Keratinocyte (primary cell): ENCODE measurements at regions not wholly inside any gene's neighbourhood (a gene's known extent, or its start where the extent isn't known, plus 50 kb on each side); places are given as distances from the start of the nearest gene placed in this dataset.

ENCODE experiments used
- DNase-seq: peaks from one replicate; pipeline ENCODE4 v3.0.0-alpha.2; 2011; ENCODE audit warnings: low read depth, missing footprints, low spot score
- FAIRE-seq: peaks from 2 replicates; lab custom pipeline; 2011; peaks lifted over from hg19 to GRCh38; lab: Jason Lieb, UNC
- H2AFZ ChIP-seq: 2 replicates; pipeline ENCODE4 v1.6.0; 2012; ENCODE audit warnings: low read length, control low read depth, inconsistent platforms; ENCODE audit not compliant: control insufficient read depth
- H3K27ac ChIP-seq: 2 replicates; pipeline ENCODE4 v1.5.1; 2011; ENCODE audit warnings: low read length; ENCODE audit not compliant: control insufficient read depth, insufficient read depth
- H3K27me3 ChIP-seq: 3 replicates; pipeline ENCODE4 v1.6.0; 2011; ENCODE audit warnings: low read length; ENCODE audit not compliant: control insufficient read depth, insufficient read depth; ENCODE audit errors: extremely low read depth
- H3K36me3 ChIP-seq, 2 experiments: 2 replicates in 1 of 2; 3 replicates in 1 of 2; pipeline ENCODE4 v1.5.1; 2011; ENCODE audit warnings: low read length in 2 of 2, mild to moderate bottlenecking in 1 of 2; ENCODE audit not compliant: control insufficient read depth in 2 of 2, insufficient read depth in 2 of 2; ENCODE audit errors: extremely low read depth in 1 of 2
- H3K4me1 ChIP-seq: 3 replicates; pipeline ENCODE4 v1.5.1; 2011; ENCODE audit warnings: low read length; ENCODE audit not compliant: control insufficient read depth, insufficient read depth; ENCODE audit errors: extremely low read depth
- H3K4me2 ChIP-seq: 3 replicates; pipeline ENCODE4 v1.6.0; 2011; ENCODE audit warnings: low read depth, low read length; ENCODE audit not compliant: control insufficient read depth, insufficient read depth; ENCODE audit errors: extremely low read depth
- H3K4me3 ChIP-seq, 3 experiments: fragments of 200-600 bp in 1 of 3; sonication (generic) in 1 of 3; 2 replicates in 2 of 3; 3 replicates in 1 of 3; pipeline ENCODE4 v1.5.1; 2011 to 2016; ENCODE audit warnings: low read length in 3 of 3, mild to moderate bottlenecking in 3 of 3, control low read depth in 2 of 3, inconsistent platforms in 1 of 3, low read depth in 1 of 3, mixed read lengths in 1 of 3, mixed run types in 1 of 3, moderate library complexity in 1 of 3; ENCODE audit not compliant: control insufficient read depth in 2 of 3, insufficient read depth in 2 of 3; ENCODE audit errors: extremely low read depth in 1 of 3
- H3K79me2 ChIP-seq: 2 replicates; pipeline ENCODE4 v1.6.0; 2012; ENCODE audit warnings: low read length; ENCODE audit not compliant: control insufficient read depth, insufficient read depth
- H3K9ac ChIP-seq: 3 replicates; pipeline ENCODE4 v1.6.0; 2011; ENCODE audit warnings: low read length; ENCODE audit not compliant: control insufficient read depth, insufficient read depth; ENCODE audit errors: extremely low read depth
- H3K9me1 ChIP-seq: 3 replicates; pipeline ENCODE4 v1.6.0; 2011; ENCODE audit warnings: low read length; ENCODE audit not compliant: control insufficient read depth, insufficient read depth; ENCODE audit errors: extremely low read depth
- H3K9me3 ChIP-seq: 2 replicates; pipeline ENCODE4 v1.5.1; 2012; ENCODE audit warnings: low read depth, low read length; ENCODE audit not compliant: control insufficient read depth
- H4K20me1 ChIP-seq: 3 replicates; pipeline ENCODE4 v1.6.0; 2011; ENCODE audit warnings: low read length; ENCODE audit not compliant: control insufficient read depth, insufficient read depth; ENCODE audit errors: extremely low read depth
- CTCF ChIP-seq, 3 experiments: IDR thresholded peaks in 1 of 3; conservative IDR thresholded peaks in 1 of 3; optimal IDR thresholded peaks in 1 of 3; 2 replicates in 2 of 3; 3 replicates in 1 of 3; pipeline versions ENCODE3 to v1.5.1; 2011; ENCODE audit warnings: low read length in 3 of 3, mild to moderate bottlenecking in 3 of 3, moderate library complexity in 2 of 3, control low read depth in 1 of 3, inconsistent platforms in 1 of 3; ENCODE audit not compliant: insufficient read depth in 2 of 3; ENCODE audit errors: extremely low read depth in 1 of 3
- EZH2 ChIP-seq: IDR thresholded peaks from one replicate; pipeline ENCODE4 v1.6.1; 2012; ENCODE audit warnings: inconsistent platforms, mild to moderate bottlenecking, low read length, moderate library complexity
- dilution Hi-C: fragments of 300-500 bp; cut with MboI; formaldehyde crosslinking; loops from one replicate; pipeline ENCODE4 v1.7.0; 2020; ENCODE audit warnings: low sequenced_read_pairs; ENCODE audit not compliant: extremely low pct_ligation_motif_present

GRCh38 chr3:72473156-72473555, 375.1 kb downstream of the SHQ1 start:
- no peak for FAIRE-seq

GRCh38 chr3:72470904-72471417, 377.3 kb downstream of the SHQ1 start:
- H3K4me3 ChIP-seq, result no peak overlapping the region
- H3K9ac ChIP-seq, result no peak overlapping the region
- no peak overlapping the region for H2AFZ ChIP-seq
- FAIRE-seq, result no peak
- H4K20me1 ChIP-seq, result no peaks in the 10 kb centered on the region
- TF ChIP-seq CTCF (optimal IDR thresholded peaks at IDR 0.05 in 1 of 3, IDR thresholded peaks at IDR 0.05 in 1 of 3, conservative IDR thresholded peaks at IDR 0.05 in 1 of 3; ENCODE audit: extremely low read depth in 1 of 3, insufficient read depth in 2 of 3, low read length in 3 of 3), result no peak
- no peak for TF ChIP-seq EZH2
- H3K4me1 ChIP-seq, result no peaks in the 10 kb centered on the region
- H3K36me3 ChIP-seq, result no peaks in the 10 kb centered on the region
- dilution Hi-C loops, result no loop called here
- H3K9me1 ChIP-seq, result no peaks in the 10 kb centered on the region
- no peak overlapping the region for H3K4me2 ChIP-seq
- no peaks in the 10 kb centered on the region for H3K79me2 ChIP-seq
- no peak for DNase-seq
- H3K27me3 ChIP-seq, result peaks cover 14% of the 10 kb centered on the region
- H3K9me3 ChIP-seq, result no peaks in the 10 kb centered on the region
- no peak overlapping the region for H3K27ac ChIP-seq

More at GRCh38 chr3:72473156-72473555, 375.1 kb downstream of the SHQ1 start:
- dilution Hi-C loops, result no loop called here
- no peaks in the 10 kb centered on the region for H3K9me1 ChIP-seq
- no peaks in the 10 kb centered on the region for H3K4me1 ChIP-seq
- no peaks in the 10 kb centered on the region for H4K20me1 ChIP-seq
- no peak for DNase-seq
- H2AFZ ChIP-seq, result no peak overlapping the region
- no peaks in the 10 kb centered on the region for H3K36me3 ChIP-seq
- no peaks in the 10 kb centered on the region for H3K27me3 ChIP-seq
- H3K4me3 ChIP-seq, result no peak overlapping the region
- no peaks in the 10 kb centered on the region for H3K9me3 ChIP-seq
- H3K79me2 ChIP-seq, result no peaks in the 10 kb centered on the region
- TF ChIP-seq EZH2 (no peak), CTCF (optimal IDR thresholded peaks at IDR 0.05 in 1 of 3, IDR thresholded peaks at IDR 0.05 in 1 of 3, conservative IDR thresholded peaks at IDR 0.05 in 1 of 3; ENCODE audit: extremely low read depth in 1 of 3, insufficient read depth in 2 of 3, low read length in 3 of 3) (no peak)
- no peak overlapping the region for H3K27ac ChIP-seq
- H3K9ac ChIP-seq, result no peak overlapping the region
- H3K4me2 ChIP-seq, result no peak overlapping the region
